Endothelial cell of umbilical vein (primary cell): ENCODE measurements at regions not wholly inside any gene's neighbourhood (a gene's known extent, or its start where the extent isn't known, plus 50 kb on each side); places are given as distances from the start of the nearest gene placed in this dataset.

Experiments
- BruUV-seq: library from RNA; stranded (reverse); fragments of 400-500 nt; replicated peaks from 2 replicates; lab custom pipeline; 2021; lab: Mats Ljungman, UMichigan
- CTCF ChIA-PET: fragments of 300-600, 350-600 bp; sonication (Branson Sonifier 250); formaldehyde crosslinking; loops from one replicate; lab custom pipeline; 2021; ENCODE audit warnings: antibody characterized with exemption, inconsistent platforms; lab: Charles Lee
- POLR2A ChIA-PET: fragments of 300-600, 350-600 bp; sonication (Branson Sonifier 250); formaldehyde crosslinking; loops from one replicate; lab custom pipeline; 2021; ENCODE audit warnings: antibody characterized with exemption, inconsistent platforms; lab: Charles Lee
- DNase-seq: peaks from one replicate; pipeline ENCODE4 v3.0.0-alpha.2; 2011; ENCODE audit warnings: low read depth, low spot score
- FAIRE-seq: peaks from 2 replicates; lab custom pipeline; 2011; peaks lifted over from hg19 to GRCh38; lab: Jason Lieb, UNC
- H2AFZ ChIP-seq: 2 replicates; pipeline ENCODE4 v1.6.0; 2012; ENCODE audit warnings: low read depth, low read length, control low read depth, inconsistent platforms
- H3K27ac ChIP-seq: 2 replicates; pipeline ENCODE4 v1.5.1; 2011; ENCODE audit warnings: low read depth, mild to moderate bottlenecking, control low read depth, low read length, moderate library complexity; ENCODE audit not compliant: insufficient read depth
- H3K27me3 ChIP-seq, 2 experiments: 2 replicates each; pipeline versions ENCODE4 v1.6.0 to v1.6.1; 2011; ENCODE audit warnings: low read length in 2 of 2, mixed read lengths in 1 of 2; ENCODE audit not compliant: control insufficient read depth in 2 of 2, insufficient read depth in 2 of 2
- H3K36me3 ChIP-seq, 2 experiments: 2 replicates in 1 of 2; 3 replicates in 1 of 2; pipeline ENCODE4 v1.5.1; 2011; ENCODE audit warnings: low read length in 2 of 2, mild to moderate bottlenecking in 1 of 2, moderate library complexity in 1 of 2; ENCODE audit not compliant: control insufficient read depth in 2 of 2, insufficient read depth in 2 of 2; ENCODE audit errors: extremely low read depth in 1 of 2
- H3K4me1 ChIP-seq: 3 replicates; pipeline ENCODE4 v1.5.1; 2011; ENCODE audit warnings: mild to moderate bottlenecking, low read length; ENCODE audit not compliant: control insufficient read depth, insufficient read depth; ENCODE audit errors: extremely low read depth
- H3K4me2 ChIP-seq: 2 replicates; pipeline ENCODE4 v1.6.1; 2011; ENCODE audit warnings: low read length, control low read depth, mixed read lengths; ENCODE audit not compliant: insufficient read depth
- H3K4me3 ChIP-seq, 3 experiments: fragments of 200-600 bp in 1 of 3; sonication (generic), shearing (Covaris generic) in 1 of 3; replicated peaks in 1 of 3; 2 replicates each; pipeline ENCODE4 v1.5.1; 2011 to 2016; ENCODE audit warnings: control low read depth in 3 of 3, low read length in 3 of 3, mild to moderate bottlenecking in 2 of 3, inconsistent platforms in 1 of 3, low read depth in 1 of 3, moderate library complexity in 1 of 3; ENCODE audit not compliant: insufficient read depth in 1 of 3
- H3K79me2 ChIP-seq: 2 replicates; pipeline ENCODE4 v1.6.0; 2012; ENCODE audit warnings: low read length, inconsistent platforms; ENCODE audit not compliant: control insufficient read depth, insufficient read depth
- H3K9ac ChIP-seq: replicated peaks from 2 replicates; pipeline ENCODE3; 2011; ENCODE audit warnings: low read length, control low read depth; ENCODE audit not compliant: insufficient read depth; ENCODE audit errors: extremely low read depth
- H3K9me1 ChIP-seq: replicated peaks from 3 replicates; pipeline ENCODE4 v1.6.0; 2011; ENCODE audit warnings: mild to moderate bottlenecking, low read length; ENCODE audit not compliant: control insufficient read depth, insufficient read depth; ENCODE audit errors: extremely low read depth
- H3K9me3 ChIP-seq: replicated peaks from 2 replicates; pipeline ENCODE4 v1.5.1; 2012; ENCODE audit warnings: low read length, inconsistent platforms; ENCODE audit not compliant: control insufficient read depth, insufficient read depth
- H4K20me1 ChIP-seq: replicated peaks from 2 replicates; pipeline ENCODE3; 2011; ENCODE audit warnings: mild to moderate bottlenecking, low read length; ENCODE audit not compliant: control insufficient read depth, insufficient read depth; ENCODE audit errors: extremely low read depth
- CTCF ChIP-seq, 2 donors: IDR thresholded peaks; 1 replicate in 1 of 2; 2 replicates in 1 of 2; pipeline ENCODE4 v1.5.1; 2011; ENCODE audit warnings: low read length in 2 of 2, mild to moderate bottlenecking in 2 of 2, moderate library complexity in 2 of 2, control low read depth in 1 of 2, inconsistent platforms in 1 of 2, low read depth in 1 of 2; ENCODE audit not compliant: insufficient read depth in 1 of 2; ENCODE audit errors: extremely low read depth in 1 of 2
- EZH2 ChIP-seq: IDR thresholded peaks from 2 replicates; pipeline ENCODE4 v1.6.1; 2012; ENCODE audit warnings: borderline replicate concordance, low read depth, mild to moderate bottlenecking, moderate library complexity, low read length, inconsistent platforms; ENCODE audit not compliant: severe bottlenecking
- FOS ChIP-seq: IDR thresholded peaks from 2 replicates; pipeline ENCODE4 v1.6.1; 2011; ENCODE audit warnings: mild to moderate bottlenecking, low read length, moderate library complexity, borderline replicate concordance; ENCODE audit not compliant: insufficient read depth
- GATA2 ChIP-seq: IDR thresholded peaks from 2 replicates; pipeline ENCODE4 v1.7.0; 2011; ENCODE audit warnings: low read depth, mild to moderate bottlenecking, moderate library complexity, mixed read lengths, low read length; ENCODE audit not compliant: insufficient read length, insufficient read depth
- JUN ChIP-seq: IDR thresholded peaks from 2 replicates; pipeline ENCODE4 v1.6.1; 2011; ENCODE audit warnings: borderline replicate concordance, low read depth; ENCODE audit not compliant: insufficient read length, insufficient read depth
- MAX ChIP-seq: IDR thresholded peaks from 2 replicates; pipeline ENCODE4 v1.6.1; 2011; ENCODE audit not compliant: insufficient read depth, insufficient read length
- MYC ChIP-seq: IDR thresholded peaks from one replicate; pipeline ENCODE4 v1.6.1; 2011; ENCODE audit warnings: mild to moderate bottlenecking, low read depth, low read length
- POLR2A ChIP-seq: IDR thresholded peaks from 2 replicates; pipeline ENCODE4 v1.6.1; 2012; ENCODE audit warnings: low read depth, mild to moderate bottlenecking, control low read depth, low read length
- POLR2AphosphoS5 ChIP-seq: IDR thresholded peaks from 2 replicates; pipeline ENCODE4 v1.6.1; 2012; ENCODE audit warnings: low read depth, mild to moderate bottlenecking, control low read depth, low read length, moderate library complexity; ENCODE audit not compliant: insufficient read depth
- dilution Hi-C: fragments of 300-500 bp; cut with MboI; formaldehyde crosslinking; loops from one replicate; pipeline ENCODE4 v1.15.0; 2019; ENCODE audit warnings: low sequenced_read_pairs; ENCODE audit not compliant: extremely low pct_ligation_motif_present
- intact Hi-C: fragments of 100-400 bp; cut with micrococcal nuclease; formaldehyde crosslinking; loops from one replicate; pipeline ENCODE4 v1.10.0; 2022

- Histone ChIP-seq H3K4me3 (no peak overlapping the region), H3K27ac (no peak overlapping the region), H3K9me3 (no peaks in the 10 kb centered on the region), H3K4me1 (no peaks in the 10 kb centered on the region), H3K4me2 (no peak overlapping the region), H3K27me3 (no peaks in the 10 kb centered on the region), H3K9ac (no peak overlapping the region), H2AFZ (no peak overlapping the region), H4K20me1 (no peaks in the 10 kb centered on the region), H3K9me1 (no peaks in the 10 kb centered on the region), H3K79me2 (no peaks in the 10 kb centered on the region), H3K36me3 (no peaks in the 10 kb centered on the region)
- POLR2A ChIA-PET = no interaction called here
- no peak for DNase-seq
- intact Hi-C loops (no loop called here), dilution Hi-C loops (no loop called here)
- TF ChIP-seq MYC (no peak), JUN (no peak), POLR2A (no peak), GATA2 (no peak), EZH2 (no peak), FOS (no peak), POLR2AphosphoS5 (no peak), MAX (no peak), CTCF (IDR thresholded peaks at IDR 0.05; ENCODE audit: extremely low read depth in 1 of 2, insufficient read depth in 1 of 2, low read depth in 1 of 2, low read length in 2 of 2) (no peak)
- CTCF ChIA-PET = interaction anchor here (2.2 kb wide), 1 partner anchor 403 kb away, joined by 7 read pairs; no protein-coding TSS in a partner anchor
- BruUV-seq = no TSS peak
- no peak for FAIRE-seq
These were observed 400.6 kb downstream of the GADD45G start for GRCh38 chr9:90005388-90005787.
